Breast epithelium (tissue), 4 donors: ENCODE measurements at regions not wholly inside any gene's neighbourhood (a gene's known extent, or its start where the extent isn't known, plus 50 kb on each side); places are given as distances from the start of the nearest gene placed in this dataset.

Source experiments
- DNase-seq, 2 donors: peaks; one replicate each; pipeline ENCODE4 v3.0.0-alpha.2; 2019; ENCODE audit warnings: low spot score in 2 of 2
- H3K27ac ChIP-seq, 2 donors: fragments of 200-600 bp; sonication (generic) in 1 of 2; one replicate each; pipeline ENCODE4 v1.5.1; 2016 to 2019; ENCODE audit warnings: mild to moderate bottlenecking in 1 of 2
- H3K27me3 ChIP-seq, 2 donors: fragments of 200-600 bp; sonication (generic) in 1 of 2; one replicate each; pipeline versions ENCODE4 v1.5.1 to v1.6.0; 2017 to 2019; ENCODE audit warnings: control low read depth in 1 of 2, mild to moderate bottlenecking in 1 of 2
- H3K36me3 ChIP-seq: fragments of 200-600 bp; one replicate; pipeline ENCODE4 v1.5.1; 2019
- H3K4me1 ChIP-seq, 2 donors: fragments of 200-600 bp; sonication (generic); one replicate each; pipeline ENCODE4 v1.5.1; 2016 to 2019; ENCODE audit warnings: control low read depth in 1 of 2
- H3K4me3 ChIP-seq, 3 donors: fragments of 200-600 bp; sonication (generic); 1 replicate in 2 of 3; 2 replicates in 1 of 3; pipeline ENCODE4 v1.5.1; 2016 to 2019; ENCODE audit warnings: mild to moderate bottlenecking in 3 of 3, moderate library complexity in 2 of 3
- H3K9me3 ChIP-seq, 2 donors: fragments of 200-600 bp; sonication (generic) in 1 of 2; one replicate each; pipeline ENCODE4 v1.5.1; 2016 to 2019; ENCODE audit warnings: control low read depth in 1 of 2
- CTCF ChIP-seq, 3 donors: fragments of 450-650 bp; IDR thresholded peaks; one replicate each; pipeline ENCODE4 v1.5.1; 2016 to 2017; ENCODE audit warnings: antibody characterized with exemption in 3 of 3, mild to moderate bottlenecking in 3 of 3, moderate library complexity in 3 of 3
- POLR2A ChIP-seq: fragments of 450-650 bp; IDR thresholded peaks from one replicate; pipeline ENCODE4 v1.6.1; 2016; ENCODE audit warnings: antibody characterized with exemption, mild to moderate bottlenecking, moderate library complexity
- POLR2AphosphoS5 ChIP-seq, 3 donors: sonication (generic); formaldehyde crosslinking; IDR thresholded peaks; one replicate each; pipeline ENCODE4 v1.6.1; 2017; ENCODE audit warnings: antibody characterized with exemption in 3 of 3
- intact Hi-C: fragments of 100-400 bp; cut with DNase I; formaldehyde crosslinking; loops from one replicate; pipeline ENCODE4 v1.15.1; 2023; ENCODE audit warnings: low total_unique reads

- H3K27ac ChIP-seq = no peak overlapping the region
- H3K27me3 ChIP-seq = no peaks in the 10 kb centered on the region
- intact Hi-C loops = no loop called here
- no peaks in the 10 kb centered on the region for H3K36me3 ChIP-seq
- no peak for DNase-seq
- H3K4me1 ChIP-seq = no peaks in the 10 kb centered on the region
- TF ChIP-seq POLR2AphosphoS5 (IDR thresholded peaks at IDR 0.05) (no peak), POLR2A (no peak), CTCF (IDR thresholded peaks at IDR 0.05) (no peak)
- H3K4me3 ChIP-seq = no peak overlapping the region
- H3K9me3 ChIP-seq = no peaks in the 10 kb centered on the region
Measured at GRCh38 chr2:74070991-74071390, 76.7 kb downstream of the BOLA3 start.

GRCh38 chr2:74071426-74071825 lies 76.3 kb downstream of the BOLA3 start:
- no peak for TF ChIP-seq POLR2A
- TF ChIP-seq POLR2AphosphoS5 (IDR thresholded peaks at IDR 0.05) = no peak
- TF ChIP-seq CTCF (IDR thresholded peaks at IDR 0.05) = no peak
- H3K4me1 ChIP-seq = no peaks in the 10 kb centered on the region
- no peaks in the 10 kb centered on the region for H3K27me3 ChIP-seq
- no peak overlapping the region for H3K4me3 ChIP-seq
- no peaks in the 10 kb centered on the region for H3K9me3 ChIP-seq
- H3K27ac ChIP-seq = no peak overlapping the region
- no peaks in the 10 kb centered on the region for H3K36me3 ChIP-seq
- no peak for DNase-seq
- intact Hi-C loops = no loop called here

- H3K27ac ChIP-seq = no peak overlapping the region
- intact Hi-C loops = no loop called here
- TF ChIP-seq CTCF (IDR thresholded peaks at IDR 0.05) (no peak), POLR2A (no peak), POLR2AphosphoS5 (IDR thresholded peaks at IDR 0.05) (no peak)
Measured at GRCh38 chr2:74072565-74072964, 75.1 kb downstream of the BOLA3 start.

GRCh38 chr2:74074487-74074886 lies 73.2 kb downstream of the BOLA3 start:
- no peaks in the 10 kb centered on the region for H3K9me3 ChIP-seq
- H3K4me3 ChIP-seq = no peak overlapping the region
- DNase-seq = no peak
- no peak for TF ChIP-seq POLR2AphosphoS5 (IDR thresholded peaks at IDR 0.05)
- TF ChIP-seq POLR2A = no peak
- no peak for TF ChIP-seq CTCF (IDR thresholded peaks at IDR 0.05)
- H3K27me3 ChIP-seq = no peaks in the 10 kb centered on the region
- H3K4me1 ChIP-seq = no peaks in the 10 kb centered on the region
- intact Hi-C loops = no loop called here
- H3K27ac ChIP-seq = no peak overlapping the region
- H3K36me3 ChIP-seq = no peaks in the 10 kb centered on the region

More at GRCh38 chr2:74072565-74072964, 75.1 kb downstream of the BOLA3 start:
- DNase-seq = no peak
- H3K9me3 ChIP-seq = no peaks in the 10 kb centered on the region
- no peaks in the 10 kb centered on the region for H3K36me3 ChIP-seq
- H3K27me3 ChIP-seq = no peaks in the 10 kb centered on the region
- H3K4me3 ChIP-seq = no peak overlapping the region
- no peaks in the 10 kb centered on the region for H3K4me1 ChIP-seq

GRCh38 chr2:74076074-74076470 lies 71.6 kb downstream of the BOLA3 start:
- Histone ChIP-seq H3K9me3 (no peaks in the 10 kb centered on the region), H3K4me3 (no peak overlapping the region), H3K27me3 (no peaks in the 10 kb centered on the region), H3K27ac (no peak overlapping the region), H3K4me1 (no peaks in the 10 kb centered on the region), H3K36me3 (no peaks in the 10 kb centered on the region)
- TF ChIP-seq POLR2A (no peak), CTCF (IDR thresholded peaks at IDR 0.05) (no peak), POLR2AphosphoS5 (IDR thresholded peaks at IDR 0.05) (no peak)
- DNase-seq = no peak
- intact Hi-C loops = no loop called here
